ENCODE measurements at regions not wholly inside any gene's neighbourhood (a gene's known extent, or its start where the extent isn't known, plus 50 kb on each side); places are given as distances from the start of the nearest gene placed in this dataset.

DNA sequence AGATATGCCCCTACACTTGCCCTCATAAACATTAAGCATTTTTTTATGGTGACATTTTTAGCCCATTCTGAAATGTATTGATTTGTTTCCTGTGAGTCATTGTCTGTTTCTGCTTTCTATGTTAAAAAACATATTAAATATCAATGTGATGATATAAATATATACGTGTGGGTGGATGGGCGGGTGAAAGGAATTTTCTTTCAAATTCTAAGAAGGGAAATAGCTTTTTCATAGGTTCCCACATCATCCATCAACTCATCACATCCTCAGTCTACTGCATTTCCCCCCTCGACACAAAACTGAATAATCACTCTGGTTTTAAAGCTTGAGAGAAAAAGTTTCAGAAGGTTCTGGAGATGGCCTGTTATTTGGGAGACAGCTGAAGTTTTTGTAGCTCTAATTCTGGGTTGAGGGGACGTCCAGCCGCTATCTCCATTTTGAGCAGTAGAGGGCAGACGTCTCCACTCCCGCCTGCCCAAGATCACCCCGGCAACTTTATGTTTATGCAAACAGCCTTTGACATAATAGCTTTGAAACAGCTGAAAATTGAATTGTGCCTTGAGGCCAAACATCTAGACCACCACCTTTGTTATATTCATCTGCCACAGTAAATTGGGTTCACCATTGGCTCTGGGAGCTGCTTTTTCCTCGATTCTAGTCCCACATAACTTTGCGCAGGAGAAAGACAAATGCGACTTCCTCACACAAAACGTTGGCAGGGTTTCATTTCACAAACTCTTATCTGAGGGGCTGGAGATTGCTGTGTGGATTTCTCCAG is 216.2 kb upstream of the CLINT1 start:
- DNase-seq (ENCODE audit: low read depth) = peak; percentile 68

- DNase-seq (ENCODE audit: low read depth) = no peak
These were observed 215.6 kb upstream of the CLINT1 start for GRCh38 chr5:158074597-158074991.

GRCh38 chr5:158070859-158071258 is 211.9 kb upstream of the CLINT1 start:
- no peak for DNase-seq (ENCODE audit: low read depth)

DNA sequence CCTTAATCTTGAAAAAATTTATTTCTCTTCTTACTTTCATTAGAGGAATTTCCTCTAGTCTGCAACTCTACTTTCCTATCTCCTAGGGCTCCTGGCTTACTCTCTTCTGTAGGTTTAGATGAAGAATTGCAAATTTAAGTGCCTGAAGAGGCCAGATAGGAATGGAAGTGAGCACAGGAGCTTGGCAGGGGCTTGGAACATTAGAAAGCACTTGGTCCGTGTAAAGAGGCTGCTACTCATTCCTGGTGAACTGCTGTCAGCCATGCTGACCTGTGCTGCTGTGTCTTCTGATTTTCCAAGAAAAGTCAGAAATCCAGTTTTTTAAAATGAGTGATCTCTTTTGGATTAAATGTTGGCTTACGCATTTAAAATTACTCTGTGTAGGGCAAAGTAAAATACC is 210.9 kb upstream of the CLINT1 start:
- DNase-seq (ENCODE audit: low read depth) = no peak

DNA sequence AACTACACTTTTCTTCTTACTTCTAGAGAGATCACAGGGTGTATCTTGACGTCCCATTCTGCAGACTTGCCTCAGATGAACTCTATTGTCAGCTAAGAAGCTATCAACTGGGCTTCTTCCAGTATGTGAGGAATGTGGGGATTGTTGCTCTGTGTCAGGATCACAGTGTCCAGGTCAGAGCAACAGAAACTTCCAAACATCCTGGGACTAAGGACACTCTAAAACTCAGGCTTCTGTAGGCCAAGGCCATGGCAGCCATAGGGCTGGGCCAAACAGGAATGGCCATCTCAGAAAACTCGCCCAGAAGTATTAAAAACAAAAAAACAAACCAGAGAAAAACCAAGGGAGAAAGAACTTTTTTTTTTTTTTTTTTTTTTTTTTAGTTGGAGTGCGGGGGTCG is 210.0 kb upstream of the CLINT1 start:
- no peak for DNase-seq (ENCODE audit: low read depth)

GRCh38 chr5:158066076-158066475 is 207.1 kb upstream of the CLINT1 start:
- DNase-seq (ENCODE audit: low read depth) = no peak

DNA sequence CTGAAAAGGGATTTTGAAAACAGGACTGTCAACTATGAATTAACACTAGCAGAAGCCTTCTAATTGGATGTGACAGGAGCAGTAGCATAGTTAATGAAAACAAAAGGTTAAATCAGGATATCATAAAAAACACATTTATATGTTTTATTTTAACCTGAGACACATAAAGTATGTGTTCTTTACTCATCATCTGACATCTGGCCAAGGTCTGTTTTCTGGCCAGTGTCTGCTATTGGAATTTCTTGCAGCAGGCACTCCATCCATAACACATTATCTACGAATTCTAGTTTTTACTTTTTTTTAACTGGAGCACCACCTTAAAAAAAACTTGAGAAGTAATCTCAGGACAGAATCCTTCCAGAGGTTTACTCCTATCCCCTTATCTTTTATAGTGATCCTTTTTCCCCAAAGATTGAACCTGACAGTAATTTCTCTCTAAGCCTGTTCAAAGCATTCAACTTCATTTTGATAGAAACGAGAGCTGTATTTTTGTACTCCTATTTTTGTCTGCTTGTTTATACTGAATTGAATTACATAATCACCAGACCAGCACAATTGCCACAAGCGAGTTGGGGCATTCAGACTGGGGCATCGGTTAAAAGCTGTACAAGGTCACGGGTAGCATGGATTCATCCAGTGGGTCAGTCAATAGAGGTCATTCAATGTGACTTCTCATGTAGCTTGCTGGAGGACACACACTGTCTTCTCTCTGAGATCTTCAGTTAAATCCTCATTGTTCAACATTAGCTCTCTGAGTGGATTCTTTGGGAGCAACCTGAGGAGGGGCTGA is 205.6 kb upstream of the CLINT1 start:
- no peak for DNase-seq (ENCODE audit: low read depth)

- no peak for DNase-seq (ENCODE audit: low read depth)
These were observed 204.1 kb upstream of the CLINT1 start for GRCh38 chr5:158063052-158063451.

DNA sequence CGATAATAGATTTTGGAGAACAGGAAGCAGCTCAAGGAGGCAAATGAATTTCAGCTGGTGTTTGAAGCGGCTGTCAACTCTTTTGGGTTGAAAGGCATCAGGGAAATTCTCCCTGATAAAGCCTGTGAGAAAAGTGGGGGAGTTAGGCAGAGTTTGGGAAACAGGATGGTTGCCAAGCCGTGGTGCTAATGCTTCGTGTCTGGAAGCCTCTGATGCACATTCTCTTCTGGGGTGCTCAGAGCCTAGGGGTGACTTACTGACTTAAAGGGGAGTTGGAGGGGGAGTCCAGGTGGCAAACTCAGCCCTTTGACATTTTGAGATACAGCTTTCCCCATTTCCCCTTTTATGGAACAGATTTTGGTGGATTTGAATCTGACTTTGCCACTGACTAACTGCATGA is 202.5 kb upstream of the CLINT1 start:
- DNase-seq (ENCODE audit: low read depth) = no peak

- no peak for DNase-seq (ENCODE audit: low read depth)
These were observed 201.3 kb upstream of the CLINT1 start for GRCh38 chr5:158060212-158060611.

DNA sequence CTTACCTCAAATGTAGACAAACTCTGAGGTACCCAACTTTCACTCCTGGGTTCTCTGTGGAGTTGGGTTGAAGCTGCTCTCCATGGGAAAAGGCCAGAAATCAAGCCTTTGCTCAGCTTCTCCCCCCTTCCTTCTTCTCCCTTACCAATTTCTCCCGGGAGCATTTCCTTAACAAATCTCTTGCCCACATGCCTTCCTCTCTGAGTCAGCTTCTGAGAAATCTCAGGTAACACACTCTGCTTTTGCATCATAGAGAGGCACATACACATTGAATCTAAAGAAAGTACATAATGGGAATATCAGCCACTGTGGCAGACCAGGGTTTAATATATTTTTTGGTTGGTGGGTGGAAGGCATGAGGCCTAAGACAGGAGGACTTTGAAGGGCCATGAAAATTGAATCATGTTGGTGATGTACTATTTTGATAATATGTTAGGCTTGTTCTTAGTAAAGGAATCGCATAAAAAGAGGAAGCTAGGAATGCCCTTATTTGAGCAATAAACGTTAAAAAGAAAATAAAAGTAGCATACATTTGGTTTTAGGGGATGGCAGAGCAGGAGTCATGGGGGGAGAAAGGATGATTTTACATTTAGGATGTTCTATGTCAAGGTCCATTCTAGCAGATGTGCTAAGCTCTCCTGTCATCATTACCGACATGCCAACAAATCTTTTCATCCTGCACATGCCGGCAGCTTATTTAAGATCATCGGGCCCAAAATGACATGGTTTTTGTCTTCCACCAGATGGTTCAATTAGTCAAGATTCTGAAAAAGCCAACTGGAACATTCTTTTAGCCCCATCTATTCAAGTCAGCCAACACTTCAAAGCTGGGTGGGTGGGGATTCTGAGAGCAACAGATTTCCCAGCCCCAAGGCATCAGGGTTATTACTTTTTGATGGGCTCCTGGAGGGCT is 199.5 kb upstream of the CLINT1 start:
- no peak for DNase-seq (ENCODE audit: low read depth)

- no peak for DNase-seq (ENCODE audit: low read depth)
These were observed 197.3 kb upstream of the CLINT1 start for GRCh38 chr5:158056130-158056825.

DNA sequence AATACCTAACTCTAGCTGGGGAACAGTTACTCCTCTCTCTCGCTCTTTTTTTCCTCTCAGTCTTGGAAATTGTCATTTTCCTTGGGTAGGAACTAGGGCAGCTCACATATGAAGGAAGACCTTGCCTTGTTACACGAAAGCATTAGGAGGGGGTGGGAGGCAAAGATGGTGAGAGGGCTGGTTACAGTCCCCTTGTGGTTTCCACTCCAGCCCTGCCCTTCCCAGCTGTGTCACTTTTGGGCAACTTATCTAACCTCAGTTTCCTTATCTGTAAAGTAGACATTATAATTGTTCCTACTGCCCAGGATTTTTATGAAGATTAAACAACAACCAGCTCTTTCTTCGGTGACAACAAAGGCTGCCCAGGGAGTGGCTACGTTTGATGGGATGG is 196.2 kb upstream of the CLINT1 start:
- DNase-seq (ENCODE audit: low read depth) = no peak

DNA sequence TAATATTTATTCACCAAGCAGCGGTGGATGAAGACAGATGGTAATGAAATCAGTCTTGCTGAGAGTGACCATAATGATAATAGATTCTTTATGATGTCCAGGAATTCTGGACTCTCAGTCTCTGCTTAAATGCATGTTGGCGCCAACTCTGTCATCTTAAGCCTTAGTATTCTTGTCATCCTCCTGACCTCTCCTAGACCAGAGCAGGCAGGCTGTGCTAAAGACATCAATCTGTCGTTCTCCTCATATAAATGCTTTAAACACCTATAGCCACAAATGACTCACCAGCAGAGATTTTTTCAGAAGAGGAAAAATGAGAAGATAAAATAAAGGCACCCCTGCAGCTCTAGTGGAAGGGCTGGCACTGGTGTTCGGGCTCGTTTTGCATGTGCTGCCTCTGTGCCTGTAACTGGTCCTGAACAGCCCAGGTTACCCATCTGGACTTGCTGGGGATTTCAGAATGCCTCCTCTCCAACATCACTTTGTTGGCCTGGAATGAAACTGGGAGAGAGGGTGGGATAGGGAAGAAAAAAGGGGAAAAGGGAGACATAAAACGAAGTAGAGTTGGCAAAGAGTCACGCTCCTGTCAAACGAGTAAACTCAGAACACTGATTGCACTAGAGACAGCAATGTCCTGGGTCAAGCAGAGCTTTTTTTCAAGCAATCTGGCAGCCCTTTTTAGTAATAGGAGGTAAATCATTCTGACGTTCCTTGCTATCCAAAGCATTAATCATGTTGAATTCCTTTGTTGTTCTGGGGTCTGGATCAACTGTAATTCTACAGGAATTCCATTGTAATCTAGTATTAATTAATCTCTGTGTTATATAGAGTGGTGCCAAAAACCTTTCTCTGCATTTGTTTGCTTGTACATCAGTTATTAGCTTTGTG is 195.5 kb upstream of the CLINT1 start:
- DNase-seq (ENCODE audit: low read depth) = no peak

DNA sequence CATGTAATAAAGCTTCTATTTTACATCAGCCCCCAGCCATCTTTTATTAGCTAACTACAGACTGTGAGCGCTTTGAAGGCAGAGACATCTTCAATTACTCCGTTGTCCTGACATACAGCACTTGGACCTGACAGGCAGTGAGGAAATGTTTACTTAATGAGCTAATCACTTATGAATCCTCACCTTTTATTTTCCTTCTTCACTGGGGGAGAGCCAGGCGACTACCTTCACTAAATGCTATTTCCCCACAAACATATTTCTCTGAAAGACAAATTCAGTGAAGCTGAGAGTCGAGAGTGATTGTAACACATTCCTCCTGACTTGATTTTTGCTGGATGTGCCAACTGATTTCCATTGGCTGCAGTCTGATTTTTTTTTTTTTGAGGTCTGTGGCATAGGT is 192.1 kb upstream of the CLINT1 start:
- DNase-seq (ENCODE audit: low read depth) = no peak

DNA sequence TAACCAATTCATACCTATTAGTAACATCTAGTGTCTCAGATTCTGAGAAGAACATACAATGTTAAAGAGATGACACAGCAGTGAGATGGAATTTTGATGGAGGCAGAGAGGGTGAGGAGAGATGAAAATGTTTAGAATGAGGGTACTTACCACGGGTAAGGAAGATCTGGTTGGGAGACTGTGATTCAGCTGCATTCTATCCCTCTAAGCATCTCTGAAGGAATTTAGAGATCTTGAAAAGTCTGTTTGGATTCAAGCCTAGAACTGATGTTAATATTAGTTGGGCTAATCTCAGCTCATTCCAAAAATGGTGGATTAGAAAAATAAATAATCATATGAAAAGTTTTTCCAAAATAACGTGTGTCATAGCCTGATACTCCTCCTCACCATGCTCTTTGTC is 191.5 kb upstream of the CLINT1 start:
- no peak for DNase-seq (ENCODE audit: low read depth)

DNA sequence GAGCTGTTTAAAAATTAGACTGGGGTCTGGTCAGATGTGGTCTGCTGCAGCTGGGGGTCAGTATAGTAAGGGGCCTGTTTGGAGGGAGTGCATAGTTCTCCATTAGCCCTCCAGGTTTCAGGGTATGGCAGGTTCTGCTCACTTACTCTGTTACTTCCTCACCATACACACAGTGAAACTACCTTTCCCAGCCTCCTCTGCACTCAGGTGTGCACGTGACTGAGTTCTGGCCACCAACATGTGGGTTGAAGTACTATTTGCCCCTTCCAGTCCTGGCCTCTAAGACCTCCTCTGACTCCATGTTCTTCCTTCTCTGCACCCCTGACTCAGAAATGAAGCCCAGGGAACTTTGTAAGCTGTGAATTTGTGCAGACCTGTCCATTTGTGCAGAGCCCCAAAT is 190.5 kb upstream of the CLINT1 start:
- DNase-seq (ENCODE audit: low read depth) = no peak

GRCh38 chr5:158045696-158046095 is 186.8 kb upstream of the CLINT1 start:
- DNase-seq (ENCODE audit: low read depth) = no peak

GRCh38 chr5:158039911-158040347 is 181.0 kb upstream of the CLINT1 start:
- no peak for DNase-seq (ENCODE audit: low read depth)

GRCh38 chr5:158039441-158039840 is 180.5 kb upstream of the CLINT1 start:
- DNase-seq (ENCODE audit: low read depth) = no peak

Data from HT1080 (cell line).